ENCODE measurements at regions not wholly inside any gene's neighbourhood (a gene's known extent, or its start where the extent isn't known, plus 50 kb on each side); places are given as distances from the start of the nearest gene placed in this dataset.

GRCh38 chr11:38304926-38305325, 1706.9 kb upstream of the RAG2 start:
- TF ChIP-seq CTCF (IDR thresholded peaks at IDR 0.05) (no peak), POLR2A (IDR thresholded peaks at IDR 0.05) (no peak)

All from ovary (tissue), 3 donors.